GM20431 (cell line): ENCODE measurements at regions not wholly inside any gene's neighbourhood (a gene's known extent, or its start where the extent isn't known, plus 50 kb on each side); places are given as distances from the start of the nearest gene placed in this dataset.
"Not testable (repeated sequence)": the region's sequence is repeated elsewhere in the genome, so short reads cannot be mapped to it uniquely, and the experiment has no call there.

Experiments used
- in situ Hi-C: fragments of 300-500 bp; cut with MseI, MboI; formaldehyde crosslinking; loops from one replicate; pipeline ENCODE4 v1.15.0; 2020; ENCODE audit warnings: low sequenced_read_pairs; ENCODE audit not compliant: unreplicated experiment

DNA sequence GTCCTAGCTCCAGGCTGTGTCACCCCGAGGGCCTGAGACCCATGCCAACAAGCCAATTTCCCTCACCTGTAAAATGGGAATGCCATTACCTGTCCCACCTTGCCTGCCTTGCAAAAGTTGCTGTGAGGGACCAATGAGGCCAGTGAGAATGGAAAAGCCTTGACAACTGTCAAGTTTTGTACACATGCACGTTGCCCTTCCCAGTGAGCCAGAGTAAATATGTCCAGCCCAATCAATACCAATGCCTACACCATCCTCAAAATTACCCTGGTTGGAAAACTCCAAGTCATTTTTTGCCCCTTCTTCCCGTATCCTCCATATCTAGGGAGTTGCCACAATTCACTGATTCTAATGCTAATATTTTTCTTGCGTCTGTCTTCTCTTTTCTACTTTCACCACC, 73.5 kb upstream of the RASGRF1 start:
- in situ Hi-C loops = no loop called here

DNA sequence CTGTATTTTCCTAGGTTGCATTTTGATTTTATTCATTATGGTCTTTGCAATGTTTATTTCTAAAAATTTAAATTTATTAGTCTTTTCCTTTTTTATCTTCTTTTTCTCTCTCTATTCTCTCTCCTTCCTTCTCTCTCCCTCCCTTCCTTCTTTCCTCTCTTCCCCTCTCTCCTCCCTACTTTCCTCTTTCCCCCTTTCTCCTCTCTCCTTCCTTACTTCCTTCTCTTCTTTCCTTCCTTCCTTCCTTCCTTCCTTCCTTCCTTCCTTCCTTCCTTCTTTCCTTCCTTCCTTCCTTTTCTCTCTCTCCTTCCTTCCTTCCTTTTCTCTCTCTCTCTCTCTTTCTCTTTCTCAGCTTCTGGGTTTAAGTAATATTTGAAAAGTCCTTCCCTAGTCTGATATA, 72.8 kb upstream of the RASGRF1 start:
- in situ Hi-C loops = no loop called here

DNA sequence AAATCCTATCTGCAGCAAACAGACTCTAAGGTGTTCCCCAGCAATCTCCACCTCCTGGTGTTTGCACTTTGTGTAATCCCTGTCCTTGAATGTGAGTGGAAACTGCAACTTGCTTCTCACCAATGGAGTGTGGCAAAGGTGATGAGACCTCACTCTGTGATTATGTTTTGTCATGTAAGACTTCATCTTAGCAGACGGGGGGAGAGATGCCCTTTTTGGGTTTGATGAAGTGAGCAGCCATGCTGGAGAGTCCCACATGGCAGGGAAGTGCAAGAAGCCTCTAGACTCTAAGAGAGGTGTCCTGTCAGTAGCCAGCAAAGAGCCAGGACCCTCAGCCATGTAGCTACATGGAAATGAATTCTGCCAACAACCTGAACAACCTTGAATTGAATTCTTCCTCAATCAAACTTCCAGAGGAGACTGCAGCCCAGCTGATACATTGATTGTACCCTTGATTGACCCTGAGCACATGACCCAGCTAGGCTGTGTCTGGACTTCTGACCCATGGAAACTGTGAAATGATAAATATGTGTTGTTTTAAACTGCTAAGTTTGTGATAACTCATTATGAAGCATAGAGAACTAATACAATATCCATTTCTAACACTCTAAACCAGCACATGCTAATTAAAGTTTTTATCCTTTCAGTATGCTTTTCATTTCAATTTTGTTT, 71.4 kb upstream of the RASGRF1 start:
- in situ Hi-C loops = no loop called here

DNA sequence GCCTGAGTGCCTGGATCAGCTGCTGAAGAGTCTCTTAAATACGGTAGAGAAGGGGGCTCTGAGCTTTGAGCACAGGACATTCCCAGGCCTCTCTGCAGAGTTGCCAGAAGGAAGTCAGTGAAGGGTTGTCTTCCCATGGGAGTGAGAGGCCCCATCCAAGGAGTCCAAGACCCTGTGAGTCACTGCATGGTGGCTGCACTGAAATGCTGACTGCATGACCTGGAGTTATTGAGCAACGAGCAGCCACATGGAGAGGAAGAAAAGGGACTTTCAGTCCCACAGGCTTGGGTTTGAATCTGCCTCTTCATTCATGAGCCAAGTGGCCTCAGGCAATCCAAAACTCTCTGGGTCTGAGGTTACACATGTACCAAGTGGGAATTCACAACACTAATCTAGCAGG, 69.6 kb upstream of the RASGRF1 start:
- in situ Hi-C loops = no loop called here

DNA sequence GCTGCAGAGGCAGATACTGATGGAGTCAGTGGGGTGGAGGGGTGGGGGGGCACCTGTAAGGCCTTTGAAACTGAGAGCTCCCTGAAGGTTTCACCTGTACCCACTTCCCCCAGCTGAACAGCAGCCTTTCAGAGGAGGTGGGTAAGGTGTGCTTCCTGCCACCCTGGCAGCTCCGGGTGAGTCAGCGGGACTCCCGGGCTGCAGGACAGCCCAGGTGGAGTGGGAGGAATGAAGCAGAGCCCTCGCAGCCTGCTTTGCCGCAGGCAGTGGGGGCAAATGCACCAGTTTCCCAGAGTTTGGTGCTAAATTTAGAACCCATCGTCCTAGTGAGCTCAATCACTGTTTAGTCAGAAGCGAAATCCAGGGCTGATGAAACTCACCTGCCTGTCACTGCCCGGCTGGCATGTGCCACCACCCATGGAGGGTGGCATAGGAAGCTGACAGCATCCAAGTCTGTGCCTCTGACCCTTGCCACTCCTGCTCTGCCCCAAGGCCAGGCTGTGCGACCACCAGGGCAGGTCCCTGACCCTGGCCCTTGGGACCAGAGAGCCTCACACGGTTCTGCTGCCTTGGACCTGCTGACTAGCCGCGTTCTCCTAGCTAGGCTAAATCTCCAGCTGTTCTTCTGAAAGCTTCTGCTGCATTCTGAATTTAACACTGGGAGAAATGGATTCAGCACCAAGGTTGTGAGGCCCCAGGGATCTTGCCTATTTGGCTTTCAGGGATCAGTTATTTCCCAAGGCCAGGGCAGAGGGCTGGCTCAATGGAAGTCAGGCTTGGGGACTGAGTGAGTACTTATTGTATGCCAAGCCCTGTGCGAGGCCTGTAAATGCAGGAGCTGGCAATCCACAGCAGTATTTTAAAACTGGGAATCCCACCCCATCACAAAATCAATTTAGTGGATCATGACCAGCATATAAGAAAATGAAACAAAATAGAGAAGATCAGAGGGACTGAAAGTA, 67.3 kb upstream of the RASGRF1 start:
- in situ Hi-C loops = no loop called here

DNA sequence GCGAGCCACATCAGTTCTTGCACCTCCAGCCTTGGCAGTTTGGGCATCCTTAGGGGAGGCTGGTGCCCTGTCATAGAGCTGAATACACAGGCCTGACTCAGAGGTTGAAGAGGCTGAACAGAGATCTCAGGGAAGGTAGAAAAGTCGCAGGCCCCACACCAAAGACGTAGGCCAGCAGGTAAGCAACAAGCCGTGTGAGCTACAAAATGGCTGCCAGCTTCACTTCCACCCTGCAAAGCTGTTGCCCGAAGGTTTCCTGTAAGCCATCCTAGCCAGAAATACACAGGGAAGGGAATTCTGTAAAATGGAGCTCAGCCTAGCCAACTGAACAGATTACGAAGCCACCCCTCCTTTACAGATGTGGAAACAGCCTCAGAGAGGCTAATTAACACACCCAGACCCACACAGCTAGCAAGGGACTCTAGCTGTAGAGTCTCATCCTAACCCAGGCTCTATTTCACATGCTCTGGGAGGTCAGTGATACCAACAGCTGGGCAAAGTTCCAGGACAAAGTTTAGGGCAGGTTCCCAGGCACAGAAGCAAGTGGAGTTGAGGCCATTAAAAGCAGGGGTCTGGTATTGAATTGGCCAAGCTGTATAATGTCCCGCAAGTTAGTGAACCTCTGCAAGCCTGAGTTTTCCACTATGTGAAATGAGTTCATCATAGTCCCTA, 66.3 kb upstream of the RASGRF1 start:
- in situ Hi-C loops = no loop called here

DNA sequence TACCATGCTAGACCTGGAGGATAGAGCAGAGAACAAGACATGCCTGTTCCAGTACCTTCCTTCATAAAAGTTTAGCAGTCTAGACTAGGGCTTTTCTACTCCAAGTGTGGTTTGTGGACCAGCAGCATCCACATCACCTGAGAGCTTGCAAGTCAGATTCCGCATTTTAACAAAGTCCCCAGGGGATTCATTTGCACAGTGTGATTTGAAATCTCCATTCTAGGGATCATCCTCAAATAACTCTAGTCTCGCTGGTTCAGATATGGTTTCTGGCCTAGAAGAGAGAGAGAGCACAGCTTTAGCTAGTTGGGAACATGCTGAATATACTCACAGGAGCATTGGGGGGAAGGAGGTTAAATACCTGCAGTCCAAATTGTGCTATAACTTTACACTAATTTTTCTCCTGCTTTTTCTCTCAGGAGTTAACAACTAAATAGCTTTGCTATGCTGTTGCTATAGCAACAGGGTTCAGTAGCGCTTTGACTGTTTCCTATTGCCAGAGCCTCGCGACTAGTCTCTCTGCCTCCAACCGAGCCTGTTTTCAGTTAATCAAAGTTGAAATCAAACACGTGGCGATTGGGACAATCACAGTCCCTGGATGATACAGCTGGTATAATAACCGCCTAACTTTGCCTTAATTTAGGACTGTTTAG, 64.0 kb upstream of the RASGRF1 start:
- in situ Hi-C loops = no loop called here

DNA sequence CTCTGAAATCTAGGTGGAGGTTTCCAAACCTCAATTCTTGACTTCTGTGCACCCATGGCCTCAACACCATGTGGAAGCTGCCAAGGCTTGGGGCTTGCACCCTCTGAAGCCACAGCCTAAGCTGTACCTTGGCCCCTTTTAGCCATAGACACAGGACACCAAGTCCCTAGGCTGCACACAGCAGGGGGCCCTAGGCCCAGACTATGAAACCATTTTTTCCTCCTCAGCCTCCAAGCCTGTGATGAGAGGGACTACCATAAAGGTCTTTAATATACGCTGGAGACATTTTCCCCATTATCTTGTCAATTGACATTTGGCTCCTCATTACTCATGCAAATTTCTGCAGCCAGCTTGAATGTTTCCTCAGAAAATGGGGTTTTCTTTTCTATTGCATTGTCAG, 53.7 kb upstream of the RASGRF1 start:
- in situ Hi-C loops = not testable (repeated sequence)

DNA sequence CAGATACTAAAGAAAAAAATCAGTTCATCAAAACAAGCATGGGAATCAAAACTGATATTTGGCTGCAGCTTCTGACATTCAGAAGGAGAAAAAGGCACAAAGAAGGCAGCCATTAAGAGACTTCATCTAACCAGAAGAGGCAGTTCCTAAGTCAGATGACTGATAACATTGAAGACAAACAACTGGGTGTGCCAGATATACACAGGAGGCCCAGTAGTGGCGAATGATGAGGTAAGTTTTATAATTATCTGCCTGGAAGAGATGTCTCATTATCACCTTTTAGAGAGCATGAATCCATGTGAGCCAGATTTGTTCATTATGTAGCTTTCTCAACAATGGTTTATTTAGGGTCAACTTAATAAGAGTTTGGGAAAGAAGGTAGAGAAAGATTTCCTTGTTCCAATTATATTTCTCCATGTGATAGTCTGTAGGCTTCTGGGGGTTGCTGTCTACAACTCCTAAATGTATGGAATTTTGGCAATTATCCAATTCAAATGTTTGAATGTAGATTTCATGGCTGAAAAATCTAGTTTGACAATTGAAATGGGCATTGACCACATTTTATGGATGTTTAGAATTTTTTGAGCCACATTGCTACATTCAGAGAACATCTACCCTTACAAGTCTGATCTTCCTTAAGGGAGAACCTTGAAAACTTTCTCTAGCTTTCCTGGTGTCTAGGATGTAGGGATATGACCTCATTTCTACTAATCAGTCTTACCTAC, 50.4 kb upstream of the RASGRF1 start:
- in situ Hi-C loops = no loop called here
